Lung (tissue), 11 donors: ENCODE measurements at regions not wholly inside any gene's neighbourhood (a gene's known extent, or its start where the extent isn't known, plus 50 kb on each side); places are given as distances from the start of the nearest gene placed in this dataset.

Experiments used
- ATAC-seq: fragments of 200-7000 bp; cut with Tn5 transposase; one replicate; pipeline ENCODE4 v1.9.1; 2020; ENCODE audit warnings: moderate number of reproducible peaks; ENCODE audit not compliant: insufficient read depth, low FRiP score
- DNase-seq, 3 donors: peaks; one replicate each; pipeline ENCODE4 v3.0.0-alpha.2; 2013 to 2017
- H3K27ac ChIP-seq, 2 donors: one replicate each; pipeline ENCODE4 v1.5.1; 2013; ENCODE audit warnings: mild to moderate bottlenecking in 2 of 2, moderate library complexity in 2 of 2, control low read depth in 1 of 2, inconsistent platforms in 1 of 2, low read depth in 1 of 2, low read length in 1 of 2
- H3K27me3 ChIP-seq, 3 donors: one replicate each; pipeline ENCODE4 v1.5.1; 2013; ENCODE audit warnings: low read length in 2 of 3; ENCODE audit not compliant: control insufficient read depth in 3 of 3, insufficient read depth in 3 of 3
- H3K36me3 ChIP-seq, 4 donors: one replicate each; pipeline ENCODE4 v1.5.1; 2013; ENCODE audit warnings: low read length in 4 of 4, mild to moderate bottlenecking in 1 of 4, moderate library complexity in 1 of 4; ENCODE audit not compliant: control insufficient read depth in 4 of 4, insufficient read depth in 4 of 4
- H3K4me1 ChIP-seq, 5 donors: one replicate each; pipeline ENCODE4 v1.5.1; 2013; ENCODE audit warnings: low read length in 5 of 5, mild to moderate bottlenecking in 2 of 5, moderate library complexity in 1 of 5; ENCODE audit not compliant: control insufficient read depth in 5 of 5, insufficient read depth in 5 of 5
- H3K4me3 ChIP-seq: one replicate; pipeline ENCODE4 v1.5.1; 2013; ENCODE audit warnings: mild to moderate bottlenecking, control low read depth, moderate library complexity
- H3K9ac ChIP-seq, 2 donors: one replicate each; pipeline ENCODE4 v1.5.1; 2013; ENCODE audit warnings: low read length in 2 of 2, control low read depth in 1 of 2; ENCODE audit not compliant: insufficient read depth in 1 of 2
- H3K9me3 ChIP-seq, 4 donors: one replicate each; pipeline ENCODE4 v1.5.1; 2013; ENCODE audit warnings: low read length in 3 of 4, mild to moderate bottlenecking in 1 of 4, moderate library complexity in 1 of 4; ENCODE audit not compliant: control insufficient read depth in 4 of 4, insufficient read depth in 3 of 4
- WGBS, 2 donors: extraction: QIAGEN DNeasy Blood & Tissue Kit; methylation state at CpG; one replicate each; pipeline ENCODE4 v1.1.7; 2013; 5-methylcytosine and 5-hydroxymethylcytosine counted together
- TF ChIP-seq, protein P1 (sequence below): IDR thresholded peaks from 2 replicates; pipeline ENCODE4 v1.5.1; 2012; ENCODE audit warnings: mild to moderate bottlenecking; ENCODE audit errors: control extremely low read depth, extremely low read depth
- donor health status: control.
- donor health status: control.
- donor health status: Bipolar disorder and iron deficiency.
- donor health status: healthy.
- donor health status: DM: yes; HTN: yes; CAD: no.

DNA sequence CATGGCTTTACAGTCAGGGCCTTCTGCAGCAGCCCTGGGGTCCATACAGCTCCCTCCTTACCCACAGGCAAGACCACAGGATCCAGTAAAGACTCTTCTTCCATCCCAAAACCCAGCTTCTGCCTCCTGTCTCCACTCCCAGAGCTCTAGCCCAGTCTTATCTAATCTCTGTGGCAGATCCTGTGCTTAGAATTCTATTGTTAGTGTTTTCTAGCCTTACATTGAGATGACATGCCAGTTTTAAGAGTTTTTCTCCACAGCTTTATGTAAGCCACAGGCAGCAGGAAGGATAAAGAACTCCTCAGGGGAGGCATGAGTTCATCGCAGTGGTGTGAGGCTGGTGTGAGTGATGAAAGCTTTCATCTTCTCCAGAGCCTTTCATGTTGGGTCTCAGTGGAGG, 129.1 kb downstream of the RCHY1 start:
- H3K4me1 ChIP-seq: no peaks in the 10 kb centered on the region
- H3K27ac ChIP-seq: no peak overlapping the region
- no peaks in the 10 kb centered on the region for H3K36me3 ChIP-seq
- 45 to 54% methylated on average over 1 of the region's 1 CpG for WGBS, 2 donors
- DNase-seq: no peak
- no peak overlapping the region for H3K4me3 ChIP-seq
- no peak for ATAC-seq
- TF ChIP-seq, protein P1, sequence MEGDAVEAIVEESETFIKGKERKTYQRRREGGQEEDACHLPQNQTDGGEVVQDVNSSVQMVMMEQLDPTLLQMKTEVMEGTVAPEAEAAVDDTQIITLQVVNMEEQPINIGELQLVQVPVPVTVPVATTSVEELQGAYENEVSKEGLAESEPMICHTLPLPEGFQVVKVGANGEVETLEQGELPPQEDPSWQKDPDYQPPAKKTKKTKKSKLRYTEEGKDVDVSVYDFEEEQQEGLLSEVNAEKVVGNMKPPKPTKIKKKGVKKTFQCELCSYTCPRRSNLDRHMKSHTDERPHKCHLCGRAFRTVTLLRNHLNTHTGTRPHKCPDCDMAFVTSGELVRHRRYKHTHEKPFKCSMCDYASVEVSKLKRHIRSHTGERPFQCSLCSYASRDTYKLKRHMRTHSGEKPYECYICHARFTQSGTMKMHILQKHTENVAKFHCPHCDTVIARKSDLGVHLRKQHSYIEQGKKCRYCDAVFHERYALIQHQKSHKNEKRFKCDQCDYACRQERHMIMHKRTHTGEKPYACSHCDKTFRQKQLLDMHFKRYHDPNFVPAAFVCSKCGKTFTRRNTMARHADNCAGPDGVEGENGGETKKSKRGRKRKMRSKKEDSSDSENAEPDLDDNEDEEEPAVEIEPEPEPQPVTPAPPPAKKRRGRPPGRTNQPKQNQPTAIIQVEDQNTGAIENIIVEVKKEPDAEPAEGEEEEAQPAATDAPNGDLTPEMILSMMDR: no peak
- no peak overlapping the region for H3K9ac ChIP-seq
- peaks cover 0 to 6% (median under 1%) of the 10 kb centered on the region in 4 donors for H3K9me3 ChIP-seq
- no peaks in the 10 kb centered on the region for H3K27me3 ChIP-seq

DNA sequence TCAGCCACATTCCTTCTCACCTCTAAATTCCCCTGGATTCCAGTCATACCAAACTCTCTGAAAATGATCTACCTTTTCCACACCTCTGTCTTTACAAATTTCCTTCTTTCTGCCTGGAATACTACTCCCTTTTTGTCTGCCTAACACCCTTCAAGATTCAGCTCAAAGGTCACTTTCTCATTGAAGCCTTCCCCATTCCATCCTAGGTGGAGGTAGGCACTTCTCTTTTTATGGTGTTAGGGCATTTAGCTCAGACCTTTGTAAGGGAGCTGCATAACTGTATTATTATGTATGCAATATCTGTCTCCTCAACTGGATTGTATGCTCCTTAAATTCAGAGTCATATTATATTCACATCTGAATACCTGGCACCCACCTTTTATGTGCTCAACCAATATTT, 137.7 kb downstream of the RCHY1 start:
- peaks cover 0 to 10% (median 1%) of the 10 kb centered on the region in 4 donors for H3K9me3 ChIP-seq

DNA sequence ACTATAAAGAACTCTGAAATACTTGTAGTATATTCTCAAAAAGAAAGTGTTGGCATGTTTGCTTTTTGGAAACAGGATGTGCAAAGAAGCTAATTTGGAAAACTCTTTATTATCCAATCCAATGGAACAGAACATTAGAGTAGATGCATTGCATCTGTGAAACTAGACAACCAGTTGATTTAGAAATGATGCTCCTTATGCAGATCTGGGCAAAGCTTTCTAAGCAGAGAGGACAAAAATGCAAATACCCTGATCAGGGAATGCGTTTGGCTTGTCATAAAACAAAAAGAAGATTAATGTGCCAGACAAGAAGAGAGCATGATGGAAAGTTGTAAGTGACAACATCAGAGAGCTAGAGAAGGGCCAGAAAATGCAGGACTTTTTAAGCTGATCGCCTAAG, 142.3 kb downstream of the RCHY1 start:
- no peak overlapping the region for H3K9ac ChIP-seq
- DNase-seq: no peak
- H3K4me1 ChIP-seq: peaks cover 0 to 1% (median 0%) of the 10 kb centered on the region in 5 donors
- H3K4me3 ChIP-seq: no peak overlapping the region
- no peak overlapping the region for H3K27ac ChIP-seq
- WGBS, 2 donors: 78 to 85% methylated on average over 2 of the region's 2 CpGs
- ATAC-seq: no peak
- no peaks in the 10 kb centered on the region for H3K27me3 ChIP-seq
- TF ChIP-seq, protein P1: no peak
- H3K36me3 ChIP-seq: no peaks in the 10 kb centered on the region
- peaks cover 0 to 3% (median 0%) of the 10 kb centered on the region in 4 donors for H3K9me3 ChIP-seq

More for the DNA sequence above, 137.7 kb downstream of the RCHY1 start:
- no peaks in the 10 kb centered on the region for H3K4me1 ChIP-seq
- DNase-seq: no peak
- no peaks in the 10 kb centered on the region for H3K36me3 ChIP-seq
- TF ChIP-seq, protein P1: no peak
- no peaks in the 10 kb centered on the region for H3K27me3 ChIP-seq
- no peak overlapping the region for H3K27ac ChIP-seq
- no peak overlapping the region for H3K4me3 ChIP-seq
- ATAC-seq: no peak
- no peak overlapping the region for H3K9ac ChIP-seq

DNA sequence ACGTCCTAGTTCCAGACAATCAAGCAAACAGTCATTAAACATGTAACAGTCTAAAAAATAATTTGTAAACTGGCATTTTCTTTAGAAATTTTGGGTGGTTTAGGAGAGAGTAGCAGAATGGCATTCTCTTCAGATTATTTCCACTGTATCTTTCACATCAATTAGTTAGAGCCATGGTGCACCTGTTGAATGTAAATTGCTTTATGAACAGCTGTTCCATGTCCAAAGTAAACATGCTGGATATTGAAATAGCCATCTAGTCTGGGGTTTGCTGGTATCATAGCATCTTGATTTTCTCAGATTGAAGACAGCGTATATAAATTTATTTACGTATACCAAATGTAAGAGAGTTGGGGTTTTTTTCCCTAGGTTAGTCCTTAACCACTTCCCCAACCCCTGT, 143.6 kb downstream of the RCHY1 start:
- peaks cover 0 to 1% (median 0%) of the 10 kb centered on the region in 5 donors for H3K4me1 ChIP-seq
- no peak overlapping the region for H3K4me3 ChIP-seq
- no peak for ATAC-seq
- H3K9ac ChIP-seq: no peak overlapping the region
- H3K36me3 ChIP-seq: no peaks in the 10 kb centered on the region
- no peak for DNase-seq
- TF ChIP-seq, protein P1: no peak
- no peak overlapping the region for H3K27ac ChIP-seq
- H3K27me3 ChIP-seq: no peaks in the 10 kb centered on the region
- WGBS, 2 donors: 85 to 88% methylated on average over 3 of the region's 3 CpGs
- peaks cover 0 to 3% (median 0%) of the 10 kb centered on the region in 4 donors for H3K9me3 ChIP-seq
